ENCODE measurements at regions not wholly inside any gene's neighbourhood (a gene's known extent, or its start where the extent isn't known, plus 50 kb on each side); places are given as distances from the start of the nearest gene placed in this dataset.
"Not testable (repeated sequence)": the region's sequence is repeated elsewhere in the genome, so short reads cannot be mapped to it uniquely, and the experiment has no call there.

DNA sequence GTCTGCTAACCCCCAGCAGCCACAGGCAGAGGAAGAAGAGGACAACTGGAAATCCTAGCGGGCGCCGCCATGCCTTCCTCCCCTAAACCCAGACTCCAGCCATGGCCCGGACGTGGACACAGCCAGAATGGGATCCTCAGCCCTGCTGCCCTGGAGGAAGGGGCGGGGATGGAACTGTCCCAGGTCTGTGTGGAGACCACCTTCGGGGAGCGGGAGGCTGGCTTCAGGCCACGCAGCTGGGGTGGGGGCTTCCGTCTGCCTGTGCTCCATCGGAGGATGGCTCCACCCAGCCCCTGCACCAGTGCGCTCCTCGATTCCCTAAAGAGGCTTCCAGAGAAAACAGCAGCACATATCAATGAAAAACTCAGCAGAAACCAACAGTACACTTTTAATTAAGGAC lies 190.4 kb downstream of the KLRB1 start:
- not testable (repeated sequence) for H3K79me2 ChIP-seq (ENCODE audit: low read length); H3K9ac ChIP-seq (ENCODE audit: low read length); H3K27ac ChIP-seq (ENCODE audit: low read length); H3K4me1 ChIP-seq (ENCODE audit: low read length); H3K36me3 ChIP-seq (replicated peaks; ENCODE audit: low read depth, low read length); H2AFZ ChIP-seq (ENCODE audit: low read depth, low read length); H3K4me3 ChIP-seq (ENCODE audit: low read length); H3K27me3 ChIP-seq (ENCODE audit: low read depth, low read length); H4K20me1 ChIP-seq (ENCODE audit: insufficient read depth, low read length); H3K9me3 ChIP-seq (ENCODE audit: insufficient read depth, low read length); H3K4me2 ChIP-seq (ENCODE audit: low read length)

DNA sequence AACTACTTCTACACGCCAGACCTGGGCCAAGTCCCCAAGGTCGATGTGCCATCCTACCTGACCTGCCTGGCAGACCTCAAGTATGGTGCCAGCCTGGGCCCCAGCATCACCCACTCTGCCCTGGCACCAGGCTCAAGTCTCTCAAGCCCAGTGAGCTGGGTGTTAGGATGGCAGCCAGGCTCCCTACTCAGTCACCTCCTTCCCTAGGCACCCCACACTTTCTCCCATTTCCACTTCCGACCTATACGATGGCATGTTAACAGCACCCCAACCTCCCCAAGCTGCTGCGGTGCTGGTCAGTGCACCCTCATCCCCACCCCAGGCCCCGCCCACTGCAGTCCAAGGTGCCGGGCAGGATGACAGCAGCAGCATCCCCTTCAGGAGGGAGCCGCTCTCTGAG lies 191.4 kb downstream of the KLRB1 start:
- not testable (repeated sequence) for H3K4me2 ChIP-seq (ENCODE audit: low read length); H3K27me3 ChIP-seq (ENCODE audit: low read depth, low read length); H3K9me3 ChIP-seq (ENCODE audit: insufficient read depth, low read length); H3K79me2 ChIP-seq (ENCODE audit: low read length); H3K27ac ChIP-seq (ENCODE audit: low read length); H3K36me3 ChIP-seq (replicated peaks; ENCODE audit: low read depth, low read length); H2AFZ ChIP-seq (ENCODE audit: low read depth, low read length); H3K9ac ChIP-seq (ENCODE audit: low read length); H3K4me1 ChIP-seq (ENCODE audit: low read length); H4K20me1 ChIP-seq (ENCODE audit: insufficient read depth, low read length); H3K4me3 ChIP-seq (ENCODE audit: low read length)

DNA sequence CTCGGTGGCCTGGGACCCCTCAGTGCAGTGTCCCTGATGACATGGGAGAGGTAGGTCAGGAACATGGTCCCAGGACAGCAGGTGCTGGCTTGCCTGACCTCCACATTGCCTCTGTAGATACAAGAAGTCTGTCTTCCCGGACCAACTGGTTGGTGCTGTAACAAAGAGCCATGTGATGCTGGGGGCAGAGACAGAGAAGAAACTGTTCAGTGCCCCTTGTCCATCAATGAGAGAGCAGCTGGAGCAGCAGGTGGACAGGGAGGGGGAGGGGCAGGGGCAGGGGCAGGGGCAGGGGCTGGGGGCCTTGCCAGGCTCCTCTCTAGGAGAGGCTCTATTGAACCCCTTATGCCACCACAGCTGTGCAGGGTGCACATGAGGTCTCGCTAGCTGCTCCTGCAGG lies 191.8 kb downstream of the KLRB1 start:
- not testable (repeated sequence) for H3K27me3 ChIP-seq (ENCODE audit: low read depth, low read length); H3K9ac ChIP-seq (ENCODE audit: low read length); H2AFZ ChIP-seq (ENCODE audit: low read depth, low read length); H3K79me2 ChIP-seq (ENCODE audit: low read length); H3K36me3 ChIP-seq (replicated peaks; ENCODE audit: low read depth, low read length); H3K27ac ChIP-seq (ENCODE audit: low read length); H3K4me2 ChIP-seq (ENCODE audit: low read length); H3K4me1 ChIP-seq (ENCODE audit: low read length); H4K20me1 ChIP-seq (ENCODE audit: insufficient read depth, low read length); H3K4me3 ChIP-seq (ENCODE audit: low read length); H3K9me3 ChIP-seq (ENCODE audit: insufficient read depth, low read length)

DNA sequence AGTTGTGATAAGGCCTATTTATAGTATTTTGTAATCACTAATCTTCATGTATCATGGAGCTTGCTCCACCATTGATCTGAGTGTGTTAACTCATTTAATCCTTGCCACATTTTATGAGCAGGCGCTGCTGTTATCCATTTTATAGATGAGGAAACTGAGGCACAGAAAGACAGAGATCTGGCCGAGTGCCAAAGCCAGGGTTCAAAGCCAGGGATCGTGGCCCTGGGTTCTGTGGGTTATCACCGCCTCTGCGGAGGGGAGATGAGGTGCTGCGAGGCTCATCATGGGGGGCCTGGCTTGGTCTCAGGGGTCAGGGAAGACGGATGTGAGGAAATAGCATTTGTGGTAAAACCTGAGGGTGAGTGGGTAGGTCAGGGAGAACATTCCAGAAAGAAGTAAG lies 193.9 kb downstream of the KLRB1 start:
- not testable (repeated sequence) for H3K9ac ChIP-seq (ENCODE audit: low read length); H4K20me1 ChIP-seq (ENCODE audit: insufficient read depth, low read length); H3K4me2 ChIP-seq (ENCODE audit: low read length); H3K36me3 ChIP-seq (replicated peaks; ENCODE audit: low read depth, low read length); H3K9me3 ChIP-seq (ENCODE audit: insufficient read depth, low read length); H3K27me3 ChIP-seq (ENCODE audit: low read depth, low read length); H3K4me1 ChIP-seq (ENCODE audit: low read length); H3K79me2 ChIP-seq (ENCODE audit: low read length); H3K4me3 ChIP-seq (ENCODE audit: low read length); H2AFZ ChIP-seq (ENCODE audit: low read depth, low read length); H3K27ac ChIP-seq (ENCODE audit: low read length)

DNA sequence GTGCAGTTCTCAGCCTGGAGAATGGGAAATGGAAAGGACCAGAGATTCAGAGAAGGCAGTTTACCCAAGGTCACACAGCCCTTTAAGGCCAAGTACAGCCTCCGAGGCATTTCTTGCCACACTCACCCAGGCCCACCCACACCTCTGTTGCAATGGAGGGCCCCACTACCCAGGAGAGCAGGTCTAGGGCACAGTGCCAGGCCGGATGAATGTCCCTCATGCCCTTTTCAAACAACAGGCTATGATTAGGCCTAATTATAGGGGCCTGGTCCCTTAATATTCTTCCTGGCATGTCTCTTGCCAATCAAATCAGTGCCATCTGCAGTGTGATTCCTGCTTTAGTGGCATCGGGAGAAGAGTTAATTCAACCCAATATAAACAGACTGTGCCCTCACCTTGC lies 195.3 kb downstream of the KLRB1 start:
- H3K27me3 ChIP-seq (ENCODE audit: low read depth, low read length); H3K4me2 ChIP-seq (ENCODE audit: low read length); H3K9me3 ChIP-seq (ENCODE audit: insufficient read depth, low read length); H3K9ac ChIP-seq (ENCODE audit: low read length); H2AFZ ChIP-seq (ENCODE audit: low read depth, low read length); H3K27ac ChIP-seq (ENCODE audit: low read length); H3K79me2 ChIP-seq (ENCODE audit: low read length); H3K36me3 ChIP-seq (replicated peaks; ENCODE audit: low read depth, low read length); H3K4me1 ChIP-seq (ENCODE audit: low read length); H4K20me1 ChIP-seq (ENCODE audit: insufficient read depth, low read length); H3K4me3 ChIP-seq (ENCODE audit: low read length): not testable (repeated sequence)

DNA sequence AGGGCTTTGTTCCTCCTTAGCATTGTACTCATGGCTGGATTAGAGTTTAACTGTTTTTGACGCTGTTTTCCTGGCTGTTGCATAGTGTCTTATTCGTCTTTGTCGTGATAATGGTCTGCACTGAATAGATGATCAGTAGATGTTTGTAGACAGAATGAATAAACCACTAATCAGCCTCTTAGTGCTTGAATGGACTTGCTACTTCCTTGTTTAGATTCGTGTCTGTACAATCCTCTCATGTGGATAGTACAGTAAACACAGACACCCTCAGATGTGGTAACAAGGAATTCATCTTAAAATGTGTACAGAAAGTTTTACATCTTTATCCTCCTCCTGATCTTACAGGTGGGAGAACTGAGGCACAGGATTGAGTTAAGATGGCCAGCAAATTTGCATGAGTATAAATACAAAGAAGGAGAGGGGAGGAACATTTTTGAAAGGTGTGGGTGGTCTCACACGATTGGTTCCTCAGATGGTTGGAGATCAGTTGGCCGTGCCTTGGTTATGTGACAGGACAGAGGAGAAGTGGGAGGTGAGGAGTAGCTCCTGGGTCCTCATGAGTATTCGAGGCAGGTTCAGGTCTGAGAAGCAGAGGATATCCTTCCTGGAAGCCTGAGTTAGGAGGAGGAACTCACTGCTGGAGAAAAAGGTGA lies 196.0 kb downstream of the KLRB1 start:
- H2AFZ ChIP-seq (ENCODE audit: low read depth, low read length); H3K4me2 ChIP-seq (ENCODE audit: low read length); H3K9ac ChIP-seq (ENCODE audit: low read length); H3K79me2 ChIP-seq (ENCODE audit: low read length); H3K4me3 ChIP-seq (ENCODE audit: low read length); H3K9me3 ChIP-seq (ENCODE audit: insufficient read depth, low read length); H4K20me1 ChIP-seq (ENCODE audit: insufficient read depth, low read length); H3K4me1 ChIP-seq (ENCODE audit: low read length); H3K36me3 ChIP-seq (replicated peaks; ENCODE audit: low read depth, low read length); H3K27me3 ChIP-seq (ENCODE audit: low read depth, low read length); H3K27ac ChIP-seq (ENCODE audit: low read length): not testable (repeated sequence)

DNA sequence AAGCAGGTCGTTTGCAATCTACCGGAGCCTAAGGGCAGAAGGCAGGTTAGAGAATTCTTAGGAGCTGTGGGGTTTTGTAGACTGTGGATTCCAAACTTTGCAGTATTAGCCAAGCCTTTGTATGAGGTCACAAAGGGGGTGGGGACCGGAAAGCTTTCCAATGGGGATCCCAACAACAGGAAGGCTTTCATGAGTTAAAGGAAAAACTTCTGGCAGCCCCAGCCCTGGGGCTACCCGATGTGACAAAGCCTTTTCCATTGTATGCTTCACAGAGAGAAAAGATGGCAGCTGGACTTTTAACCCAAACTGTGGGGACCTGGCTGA lies 199.2 kb upstream of the PZP start:
- not testable (repeated sequence) for H3K79me2 ChIP-seq (ENCODE audit: low read length); H2AFZ ChIP-seq (ENCODE audit: low read depth, low read length); H4K20me1 ChIP-seq (ENCODE audit: insufficient read depth, low read length); H3K4me3 ChIP-seq (ENCODE audit: low read length); H3K36me3 ChIP-seq (replicated peaks; ENCODE audit: low read depth, low read length); H3K9ac ChIP-seq (ENCODE audit: low read length); H3K27me3 ChIP-seq (ENCODE audit: low read depth, low read length); H3K27ac ChIP-seq (ENCODE audit: low read length); H3K4me2 ChIP-seq (ENCODE audit: low read length); H3K4me1 ChIP-seq (ENCODE audit: low read length); H3K9me3 ChIP-seq (ENCODE audit: insufficient read depth, low read length)
